Cardiac muscle cell (in vitro differentiated cells and primary cell): ENCODE measurements at regions not wholly inside any gene's neighbourhood (a gene's known extent, or its start where the extent isn't known, plus 50 kb on each side); places are given as distances from the start of the nearest gene placed in this dataset.

ENCODE experiments used
- DNase-seq, 2 donors: peaks; one replicate each; pipeline versions ENCODE4 v3.0.0 to v3.0.0-alpha.2; 2010 to 2017; ENCODE audit warnings: low read depth in 1 of 2, low spot score in 1 of 2
- H3K27ac ChIP-seq: fragments of 200-600 bp; sonication (generic); 2 replicates; pipeline ENCODE4 v1.5.1; 2016
- H3K27me3 ChIP-seq: fragments of 200-600 bp; sonication (generic); 2 replicates; pipeline ENCODE4 v1.6.0; 2016; ENCODE audit warnings: control low read depth
- H3K36me3 ChIP-seq: fragments of 200-600 bp; sonication (generic); 2 replicates; pipeline ENCODE4 v1.5.1; 2016; ENCODE audit warnings: control low read depth
- H3K4me1 ChIP-seq: fragments of 200-600 bp; sonication (generic); 2 replicates; pipeline ENCODE4 v1.8.1; 2017; ENCODE audit warnings: low read depth, mild to moderate bottlenecking, mixed run types
- H3K4me3 ChIP-seq: fragments of 200-600 bp; sonication (generic); 2 replicates; pipeline ENCODE4 v1.5.1; 2016; ENCODE audit warnings: mild to moderate bottlenecking
- H3K9me3 ChIP-seq: fragments of 200-600 bp; sonication (generic); 2 replicates; pipeline ENCODE4 v1.5.1; 2017; ENCODE audit warnings: low read depth, mild to moderate bottlenecking, control low read depth
- CTCF ChIP-seq: IDR thresholded peaks from 2 replicates; pipeline ENCODE4 v1.5.1; 2012; ENCODE audit warnings: low read depth, mild to moderate bottlenecking, low read length

GRCh38 chr1:13930151-13930550 is 230.2 kb downstream of the PRDM2 start:
- TF ChIP-seq CTCF, result no peak
- Histone ChIP-seq H3K36me3 (no peaks in the 10 kb centered on the region), H3K4me1 (no peaks in the 10 kb centered on the region), H3K4me3 (no peak overlapping the region), H3K27ac (no peak overlapping the region), H3K27me3 (no peaks in the 10 kb centered on the region), H3K9me3 (no peaks in the 10 kb centered on the region)
- no peak for DNase-seq

- no peak for DNase-seq
- Histone ChIP-seq H3K36me3 (no peaks in the 10 kb centered on the region), H3K27ac (no peak overlapping the region), H3K27me3 (no peaks in the 10 kb centered on the region), H3K4me1 (no peaks in the 10 kb centered on the region), H3K9me3 (no peaks in the 10 kb centered on the region), H3K4me3 (no peak overlapping the region)
- no peak for TF ChIP-seq CTCF
These were observed 231.2 kb downstream of the PRDM2 start for GRCh38 chr1:13931226-13931625.

GRCh38 chr1:13935336-13935735 is 235.3 kb downstream of the PRDM2 start:
- no peak overlapping the region for H3K27ac ChIP-seq
- no peaks in the 10 kb centered on the region for H3K36me3 ChIP-seq
- no peak for DNase-seq
- no peak for TF ChIP-seq CTCF
- no peaks in the 10 kb centered on the region for H3K9me3 ChIP-seq
- H3K4me3 ChIP-seq, result no peak overlapping the region
- H3K27me3 ChIP-seq, result no peaks in the 10 kb centered on the region
- no peaks in the 10 kb centered on the region for H3K4me1 ChIP-seq

GRCh38 chr1:13941315-13941714 is 241.3 kb downstream of the PRDM2 start:
- TF ChIP-seq CTCF, result no peak
- Histone ChIP-seq H3K27me3 (no peaks in the 10 kb centered on the region), H3K36me3 (no peaks in the 10 kb centered on the region), H3K4me1 (no peaks in the 10 kb centered on the region), H3K9me3 (no peaks in the 10 kb centered on the region), H3K27ac (no peak overlapping the region), H3K4me3 (no peak overlapping the region)
- DNase-seq, result no peak

- Histone ChIP-seq H3K9me3 (no peaks in the 10 kb centered on the region), H3K36me3 (no peaks in the 10 kb centered on the region), H3K27ac (no peak overlapping the region), H3K4me1 (no peaks in the 10 kb centered on the region), H3K4me3 (no peak overlapping the region), H3K27me3 (no peaks in the 10 kb centered on the region)
- no peak for TF ChIP-seq CTCF
- DNase-seq, result no peak
These were observed 243.1 kb downstream of the PRDM2 start for GRCh38 chr1:13943055-13943454.

- Histone ChIP-seq H3K4me1 (no peaks in the 10 kb centered on the region), H3K27me3 (no peaks in the 10 kb centered on the region), H3K36me3 (no peaks in the 10 kb centered on the region), H3K27ac (no peak overlapping the region), H3K9me3 (no peaks in the 10 kb centered on the region), H3K4me3 (no peak overlapping the region)
- DNase-seq, result no peak
- TF ChIP-seq CTCF, result no peak
These were observed 245.9 kb downstream of the PRDM2 start for GRCh38 chr1:13945856-13946255.
